ENCODE measurements at regions not wholly inside any gene's neighbourhood (a gene's known extent, or its start where the extent isn't known, plus 50 kb on each side); places are given as distances from the start of the nearest gene placed in this dataset.
"Not testable (repeated sequence)": the region's sequence is repeated elsewhere in the genome, so short reads cannot be mapped to it uniquely, and the experiment has no call there.

DNA sequence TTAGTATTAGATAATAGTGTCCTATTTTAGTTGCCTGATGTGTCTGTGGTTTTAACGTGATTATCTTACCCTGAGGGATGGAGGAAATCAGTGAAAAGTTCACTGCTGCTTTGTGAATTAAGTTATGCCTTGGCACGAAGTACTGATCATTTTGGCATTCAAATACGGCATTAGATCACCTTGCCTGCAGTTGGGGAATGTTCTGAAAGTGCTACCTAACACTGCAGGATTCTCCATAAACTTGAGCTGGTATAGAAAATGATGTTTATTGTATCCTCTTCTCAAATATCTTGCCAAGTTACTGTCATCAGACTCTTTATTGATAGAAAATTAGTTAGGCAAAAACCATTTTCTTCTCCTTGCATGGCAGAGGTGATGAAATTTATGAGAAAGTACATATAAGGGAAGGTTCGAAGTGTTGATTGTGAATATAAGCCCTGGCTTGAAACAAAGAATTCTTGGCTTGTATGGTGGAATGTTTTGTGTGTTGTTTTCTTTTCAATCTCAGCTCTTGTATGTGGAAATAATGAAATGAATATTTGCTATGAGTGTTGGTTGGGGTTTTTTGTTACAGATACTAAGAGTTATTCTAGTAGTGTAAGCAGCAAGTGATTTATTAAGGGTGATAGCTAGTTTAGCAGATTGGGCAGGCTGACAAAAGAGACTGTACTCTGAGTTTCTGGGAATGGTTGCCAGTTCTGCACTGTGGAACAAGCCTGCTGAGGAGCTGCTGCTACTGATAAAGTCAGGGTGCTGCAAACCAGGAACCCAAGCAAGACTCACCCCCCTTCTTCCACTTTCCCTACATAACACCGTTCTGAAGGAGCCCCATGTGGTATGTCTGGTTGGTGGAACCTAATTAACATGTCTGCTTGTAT lies 448.3 kb downstream of the PCNX1 start:
- Histone ChIP-seq H3K9ac (ENCODE audit: low read depth, low read length) (no peak overlapping the region), H3K27me3 (ENCODE audit: control insufficient read depth, insufficient read depth, low read length) (no peaks in the 10 kb centered on the region), H3K4me2 (ENCODE audit: low read length) (peak overlapping the region; percentile 57), H3K9me3 (replicated peaks; ENCODE audit: low read length) (no peaks in the 10 kb centered on the region), H3K4me3 (ENCODE audit: low read length) (no peak overlapping the region), H3K36me3 (ENCODE audit: insufficient read depth, low read length) (no peaks in the 10 kb centered on the region), H3K4me1 (ENCODE audit: control insufficient read depth, insufficient read depth, low read length) (peaks cover 15% of the 10 kb centered on the region)

DNA sequence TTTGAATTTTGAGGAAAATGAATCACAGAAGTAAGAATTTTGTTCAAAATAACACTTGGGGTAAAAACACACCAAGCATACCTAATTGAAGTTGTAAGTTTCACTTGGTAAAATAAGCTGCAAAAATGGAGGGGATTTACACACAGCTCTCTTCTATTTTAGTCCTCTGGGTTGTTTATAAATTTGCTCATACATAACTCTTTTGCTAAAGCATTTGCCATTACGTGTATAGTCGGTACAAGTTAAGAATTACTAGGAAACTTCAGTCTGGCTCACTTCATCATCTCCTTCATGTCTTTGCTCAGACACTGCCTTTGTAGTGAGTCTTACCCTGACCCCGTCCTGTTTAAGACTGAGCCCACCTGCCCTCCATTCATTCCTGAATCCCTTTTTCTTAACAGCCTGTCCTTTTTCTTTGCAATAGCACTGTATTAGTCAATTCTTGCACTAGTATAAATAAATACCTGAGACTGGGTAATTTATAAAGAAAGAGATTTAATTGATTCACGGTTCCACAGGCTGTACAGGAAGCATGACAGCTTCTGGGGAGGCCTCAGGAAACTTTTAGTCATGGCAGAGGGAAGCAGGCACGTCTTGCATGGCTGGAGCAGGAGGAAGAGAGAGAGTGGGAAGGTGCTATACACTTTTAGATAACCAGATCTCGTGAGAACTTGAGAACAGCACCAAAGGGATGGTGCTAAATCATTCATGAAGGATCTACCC lies 451.1 kb downstream of the PCNX1 start:
- Histone ChIP-seq H3K4me1 (ENCODE audit: control insufficient read depth, insufficient read depth, low read length) (peaks cover 40% of the 10 kb centered on the region), H3K9me3 (replicated peaks; ENCODE audit: low read length) (no peaks in the 10 kb centered on the region), H3K4me3 (ENCODE audit: low read length) (no peak overlapping the region), H3K4me2 (ENCODE audit: low read length) (no peak overlapping the region), H3K27me3 (ENCODE audit: control insufficient read depth, insufficient read depth, low read length) (no peaks in the 10 kb centered on the region), H3K9ac (ENCODE audit: low read depth, low read length) (no peak overlapping the region), H3K36me3 (ENCODE audit: insufficient read depth, low read length) (no peaks in the 10 kb centered on the region)

DNA sequence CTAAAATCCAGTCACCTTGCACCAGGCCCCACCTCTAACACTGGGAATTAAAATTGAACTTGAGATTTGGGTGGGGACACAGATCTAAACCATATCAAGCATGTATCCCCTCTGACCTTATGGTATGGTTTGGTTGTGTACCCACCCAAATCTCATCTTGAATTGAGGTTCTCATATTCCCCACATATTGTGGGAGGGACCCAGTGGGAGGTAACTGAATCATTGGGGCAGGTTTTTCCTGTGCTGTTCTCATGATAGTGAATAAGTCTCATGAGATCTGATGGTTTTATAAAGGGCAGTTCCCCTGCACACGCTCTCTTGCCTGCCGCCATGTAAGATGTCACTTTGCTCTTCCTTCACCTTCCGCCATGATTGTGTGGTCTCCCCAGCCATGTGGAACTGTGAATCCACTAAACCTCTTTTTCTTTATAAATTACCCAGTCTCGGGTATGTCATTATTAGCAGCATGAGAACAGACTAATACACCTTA lies 451.7 kb downstream of the PCNX1 start:
- H3K4me2 ChIP-seq (ENCODE audit: low read length); H3K9me3 ChIP-seq (replicated peaks; ENCODE audit: low read length); H3K4me3 ChIP-seq (ENCODE audit: low read length); H3K9ac ChIP-seq (ENCODE audit: low read depth, low read length); H3K36me3 ChIP-seq (ENCODE audit: insufficient read depth, low read length); H3K27me3 ChIP-seq (ENCODE audit: control insufficient read depth, insufficient read depth, low read length): not testable (repeated sequence)
- H3K4me1 ChIP-seq (ENCODE audit: control insufficient read depth, insufficient read depth, low read length), result peaks cover 46% of the 10 kb centered on the region

DNA sequence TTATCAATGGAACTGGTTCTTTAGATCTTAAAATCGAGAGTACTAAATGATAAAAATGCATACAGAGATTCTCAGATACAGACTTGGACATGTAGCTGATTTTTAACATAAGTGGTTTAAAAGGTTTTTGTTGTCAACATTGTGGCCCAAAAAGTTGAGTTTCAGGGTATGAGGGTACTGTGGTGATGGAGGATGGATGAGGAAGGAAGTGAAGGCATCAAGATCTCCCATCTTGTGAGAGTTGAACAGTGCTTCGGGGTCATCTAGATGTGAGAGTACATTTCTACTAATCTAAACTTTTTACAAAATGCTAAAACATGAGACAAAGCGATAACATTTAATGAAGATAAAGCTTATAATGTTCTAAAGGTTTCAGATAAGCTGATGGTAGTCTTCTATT lies 452.6 kb downstream of the PCNX1 start:
- no peaks in the 10 kb centered on the region for H3K9me3 ChIP-seq (replicated peaks; ENCODE audit: low read length)
- H3K27me3 ChIP-seq (ENCODE audit: control insufficient read depth, insufficient read depth, low read length), result no peaks in the 10 kb centered on the region
- peaks cover 51% of the 10 kb centered on the region for H3K4me1 ChIP-seq (ENCODE audit: control insufficient read depth, insufficient read depth, low read length)
- no peaks in the 10 kb centered on the region for H3K36me3 ChIP-seq (ENCODE audit: insufficient read depth, low read length)
- H3K4me2 ChIP-seq (ENCODE audit: low read length), result no peak overlapping the region
- H3K9ac ChIP-seq (ENCODE audit: low read depth, low read length), result no peak overlapping the region
- H3K4me3 ChIP-seq (ENCODE audit: low read length), result no peak overlapping the region

DNA sequence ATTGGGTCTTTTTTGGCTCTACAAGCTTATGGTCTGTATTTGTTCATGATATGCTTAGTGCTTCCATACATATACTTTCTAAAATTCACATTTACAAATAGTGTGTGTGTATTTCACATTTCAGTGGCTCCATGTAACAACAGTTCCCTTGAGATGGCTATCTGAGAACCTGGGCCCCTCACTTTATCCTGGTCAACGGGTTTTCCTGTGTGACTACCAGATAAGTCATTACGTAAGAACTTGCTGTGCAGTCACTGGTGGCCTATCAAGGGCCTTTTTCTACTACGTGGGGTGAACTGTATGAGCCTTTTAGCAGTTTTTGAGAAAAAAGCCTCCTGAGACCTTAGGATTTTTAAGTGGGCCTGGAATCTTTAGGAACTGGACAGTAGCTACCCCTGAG lies 454.1 kb downstream of the PCNX1 start:
- no peak overlapping the region for H3K9ac ChIP-seq (ENCODE audit: low read depth, low read length)
- H3K4me1 ChIP-seq (ENCODE audit: control insufficient read depth, insufficient read depth, low read length), result peaks cover 49% of the 10 kb centered on the region
- H3K9me3 ChIP-seq (replicated peaks; ENCODE audit: low read length), result no peaks in the 10 kb centered on the region
- peak overlapping the region; percentile 10 for H3K4me2 ChIP-seq (ENCODE audit: low read length)
- no peak overlapping the region for H3K4me3 ChIP-seq (ENCODE audit: low read length)
- no peaks in the 10 kb centered on the region for H3K36me3 ChIP-seq (ENCODE audit: insufficient read depth, low read length)
- no peaks in the 10 kb centered on the region for H3K27me3 ChIP-seq (ENCODE audit: control insufficient read depth, insufficient read depth, low read length)

DNA sequence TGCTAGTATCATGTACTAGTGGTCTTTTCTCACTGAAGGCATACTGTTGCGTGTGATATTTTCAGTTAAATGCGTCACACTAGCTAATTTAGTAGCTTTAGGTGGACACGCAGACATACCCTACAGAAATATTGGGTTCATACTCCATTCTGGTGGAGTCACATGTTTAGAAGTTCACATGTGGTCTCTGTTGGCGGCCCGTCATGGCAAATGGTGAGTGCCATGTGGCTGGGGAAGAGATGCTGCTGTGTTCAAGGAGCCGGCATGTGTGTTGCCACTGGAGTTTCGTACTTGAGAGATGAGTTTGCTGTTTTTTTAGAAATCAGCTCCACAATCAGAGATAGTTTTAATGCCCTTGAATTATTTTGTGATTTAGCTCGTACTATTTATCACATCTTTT lies 454.6 kb downstream of the PCNX1 start:
- H3K36me3 ChIP-seq (ENCODE audit: insufficient read depth, low read length), result no peaks in the 10 kb centered on the region
- no peak overlapping the region for H3K4me2 ChIP-seq (ENCODE audit: low read length)
- H3K4me1 ChIP-seq (ENCODE audit: control insufficient read depth, insufficient read depth, low read length), result peaks cover 49% of the 10 kb centered on the region
- H3K9ac ChIP-seq (ENCODE audit: low read depth, low read length), result no peak overlapping the region
- no peaks in the 10 kb centered on the region for H3K27me3 ChIP-seq (ENCODE audit: control insufficient read depth, insufficient read depth, low read length)
- no peaks in the 10 kb centered on the region for H3K9me3 ChIP-seq (replicated peaks; ENCODE audit: low read length)
- no peak overlapping the region for H3K4me3 ChIP-seq (ENCODE audit: low read length)

DNA sequence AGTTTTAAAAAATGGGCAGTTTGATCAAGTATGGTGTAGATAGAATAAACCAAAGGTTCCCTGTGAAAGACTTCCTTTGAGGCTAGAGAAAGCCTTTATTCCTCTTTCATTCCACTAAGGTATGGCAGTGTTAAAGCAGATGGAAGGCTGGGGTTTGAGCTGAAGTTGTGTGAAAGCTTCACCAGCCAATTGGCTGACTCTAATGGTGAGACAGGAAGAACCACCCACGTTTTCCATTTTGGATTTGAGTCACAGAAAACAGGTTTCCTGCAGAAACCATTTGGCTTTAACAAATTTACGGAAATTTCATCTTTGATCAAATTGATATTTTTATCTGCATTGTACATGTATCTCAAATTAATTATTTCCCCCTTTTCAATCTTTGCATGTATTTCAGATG lies 455.0 kb downstream of the PCNX1 start:
- H3K27me3 ChIP-seq (ENCODE audit: control insufficient read depth, insufficient read depth, low read length), result no peaks in the 10 kb centered on the region
- no peaks in the 10 kb centered on the region for H3K9me3 ChIP-seq (replicated peaks; ENCODE audit: low read length)
- no peak overlapping the region for H3K9ac ChIP-seq (ENCODE audit: low read depth, low read length)
- peaks cover 49% of the 10 kb centered on the region for H3K4me1 ChIP-seq (ENCODE audit: control insufficient read depth, insufficient read depth, low read length)
- H3K4me3 ChIP-seq (ENCODE audit: low read length), result no peak overlapping the region
- H3K4me2 ChIP-seq (ENCODE audit: low read length), result no peak overlapping the region
- H3K36me3 ChIP-seq (ENCODE audit: insufficient read depth, low read length), result no peaks in the 10 kb centered on the region

DNA sequence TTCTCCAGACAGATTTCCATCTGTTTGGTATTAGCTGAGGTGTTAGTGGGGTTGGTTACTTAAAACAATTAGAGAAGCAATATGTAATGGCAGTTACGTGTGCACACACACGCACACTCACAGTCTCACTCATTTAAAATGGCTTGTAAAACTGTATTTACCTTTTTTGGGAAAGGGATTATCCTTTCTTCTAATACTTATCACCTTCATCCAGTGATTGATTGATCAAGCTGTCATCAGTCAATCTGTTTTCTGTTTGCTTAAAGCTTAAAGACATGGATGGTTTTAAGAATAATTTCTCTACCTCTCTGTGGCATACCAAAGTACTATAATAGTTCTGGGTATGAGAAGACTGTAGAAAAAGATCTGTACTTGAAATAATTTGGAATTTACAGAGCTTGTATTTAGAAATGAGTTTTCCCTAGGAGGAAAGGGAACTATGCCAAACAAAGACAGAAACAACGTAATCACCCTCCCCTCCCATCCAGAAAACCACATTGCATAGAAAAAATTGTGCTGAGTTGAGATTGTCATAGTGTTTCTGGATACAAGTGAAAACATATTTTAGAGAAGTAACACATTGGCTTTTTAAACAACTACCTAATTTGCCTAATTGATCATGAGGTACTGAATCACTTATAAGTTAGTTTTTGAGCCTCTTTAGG lies 455.8 kb downstream of the PCNX1 start:
- peaks cover 49% of the 10 kb centered on the region for H3K4me1 ChIP-seq (ENCODE audit: control insufficient read depth, insufficient read depth, low read length)
- H3K9me3 ChIP-seq (replicated peaks; ENCODE audit: low read length), result no peaks in the 10 kb centered on the region
- H3K36me3 ChIP-seq (ENCODE audit: insufficient read depth, low read length), result no peaks in the 10 kb centered on the region
- H3K4me2 ChIP-seq (ENCODE audit: low read length), result peak overlapping the region; percentile 11
- H3K9ac ChIP-seq (ENCODE audit: low read depth, low read length), result peak overlapping the region; percentile 13
- no peak overlapping the region for H3K4me3 ChIP-seq (ENCODE audit: low read length)
- no peaks in the 10 kb centered on the region for H3K27me3 ChIP-seq (ENCODE audit: control insufficient read depth, insufficient read depth, low read length)

DNA sequence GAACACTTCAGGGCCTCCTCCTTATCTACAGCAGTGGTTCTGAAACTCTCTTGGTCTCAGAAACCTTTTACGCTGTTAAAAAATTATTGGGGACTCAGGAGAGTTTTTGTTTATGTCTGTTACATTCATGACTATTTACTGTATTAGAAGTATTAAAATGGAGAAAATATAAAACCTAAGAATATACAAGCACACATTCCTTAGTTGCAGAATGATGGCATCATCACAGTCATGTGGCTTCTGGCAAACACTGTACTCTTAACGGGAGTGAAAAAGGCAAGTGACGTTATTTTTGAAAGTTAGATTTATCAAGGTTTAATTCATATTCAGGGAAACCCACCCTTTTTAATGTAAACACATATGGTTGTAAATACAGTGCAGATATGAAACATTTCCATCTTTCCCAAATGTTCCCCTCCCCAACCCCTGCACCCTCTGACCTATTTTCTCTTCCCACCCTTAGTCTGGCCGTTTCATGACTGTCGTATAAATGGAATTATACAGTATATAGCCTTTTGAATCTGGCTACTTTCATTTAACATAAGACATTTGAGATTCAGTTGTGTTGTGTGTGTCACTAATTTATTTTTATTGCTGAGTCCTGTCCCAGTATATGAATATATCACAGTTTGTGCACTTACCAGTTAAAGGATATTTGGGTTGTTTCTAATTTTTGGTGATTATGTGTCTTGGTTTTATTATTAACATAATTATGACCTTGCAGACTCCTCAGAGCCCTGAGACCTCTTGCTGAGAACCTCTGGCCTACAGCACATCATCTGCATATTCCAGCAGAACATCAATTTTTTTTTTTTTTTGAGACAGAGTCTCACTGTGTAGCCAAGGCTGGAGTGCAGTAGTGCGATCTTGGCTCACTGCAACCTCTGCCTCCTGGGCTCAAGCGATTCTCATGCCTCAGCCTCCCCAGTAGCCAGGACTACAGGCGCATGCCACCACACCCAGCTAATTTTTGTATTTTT lies 457.0 kb downstream of the PCNX1 start:
- H3K4me1 ChIP-seq (ENCODE audit: control insufficient read depth, insufficient read depth, low read length), result peaks cover 49% of the 10 kb centered on the region
- no peak overlapping the region for H3K4me3 ChIP-seq (ENCODE audit: low read length)
- peak overlapping the region; percentile 13 for H3K9ac ChIP-seq (ENCODE audit: low read depth, low read length)
- H3K4me2 ChIP-seq (ENCODE audit: low read length), result peak overlapping the region; percentile 11
- H3K9me3 ChIP-seq (replicated peaks; ENCODE audit: low read length), result no peaks in the 10 kb centered on the region
- H3K36me3 ChIP-seq (ENCODE audit: insufficient read depth, low read length), result no peaks in the 10 kb centered on the region
- no peaks in the 10 kb centered on the region for H3K27me3 ChIP-seq (ENCODE audit: control insufficient read depth, insufficient read depth, low read length)

DNA sequence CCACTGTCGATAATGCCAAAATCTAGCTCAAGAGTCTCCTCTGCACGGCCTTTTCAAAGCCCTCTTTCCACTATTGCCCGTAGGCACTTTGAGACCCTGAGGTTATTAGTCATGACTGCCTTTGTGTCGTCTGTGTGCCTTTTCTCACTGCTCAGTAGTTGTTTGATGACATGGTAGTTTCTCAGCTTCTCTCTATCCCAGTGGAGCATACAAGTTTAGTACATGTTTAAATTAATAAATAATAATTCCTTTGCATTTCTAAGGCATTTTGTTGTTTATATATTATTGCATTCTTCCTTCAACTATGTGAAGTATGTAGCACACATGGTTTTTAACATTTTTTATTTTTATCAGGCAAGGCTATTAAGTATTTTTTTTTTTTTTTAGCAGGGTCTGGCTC lies 458.1 kb downstream of the PCNX1 start:
- no peak overlapping the region for H3K9ac ChIP-seq (ENCODE audit: low read depth, low read length)
- H3K9me3 ChIP-seq (replicated peaks; ENCODE audit: low read length), result no peaks in the 10 kb centered on the region
- H3K36me3 ChIP-seq (ENCODE audit: insufficient read depth, low read length), result no peaks in the 10 kb centered on the region
- H3K4me1 ChIP-seq (ENCODE audit: control insufficient read depth, insufficient read depth, low read length), result peaks cover 49% of the 10 kb centered on the region
- H3K4me2 ChIP-seq (ENCODE audit: low read length), result no peak overlapping the region
- H3K27me3 ChIP-seq (ENCODE audit: control insufficient read depth, insufficient read depth, low read length), result no peaks in the 10 kb centered on the region
- H3K4me3 ChIP-seq (ENCODE audit: low read length), result no peak overlapping the region

All from skeletal muscle satellite cell (primary cell).